Activated CD8-positive, alpha-beta memory T cell treated with anti-CD3 and anti-CD28 coated beads for 4 hours (primary cell): ENCODE measurements at regions not wholly inside any gene's neighbourhood (a gene's known extent, or its start where the extent isn't known, plus 50 kb on each side); places are given as distances from the start of the nearest gene placed in this dataset.
"Not testable (repeated sequence)": the region's sequence is repeated elsewhere in the genome, so short reads cannot be mapped to it uniquely, and the experiment has no call there.

Experiments
- DNase-seq, 2 donors: peaks; one replicate each; pipeline ENCODE4 v3.0.0-alpha.2; 2020; ENCODE audit warnings: low read depth in 2 of 2

DNA sequence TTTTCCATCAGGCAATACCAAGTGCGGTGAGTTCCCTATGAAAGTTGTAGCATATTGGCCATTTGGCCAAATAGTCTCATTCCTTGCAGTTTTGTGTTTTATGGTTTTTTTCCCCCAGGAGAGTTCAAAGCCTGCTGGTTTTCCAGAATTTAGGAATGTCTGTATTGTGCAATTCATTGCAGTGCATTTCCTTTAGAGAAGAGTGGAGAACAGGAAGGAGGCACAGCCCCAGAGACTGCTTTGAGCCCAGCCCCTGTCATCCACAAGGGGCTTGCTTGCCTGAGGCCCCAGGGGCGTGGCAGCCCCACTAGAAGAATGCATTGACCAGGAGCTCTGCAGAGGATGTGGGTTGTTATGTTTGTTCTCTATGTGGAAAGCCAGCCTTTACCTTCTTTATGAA is 375.5 kb downstream of the BCL2L11 start:
- not testable (repeated sequence) for DNase-seq

DNA sequence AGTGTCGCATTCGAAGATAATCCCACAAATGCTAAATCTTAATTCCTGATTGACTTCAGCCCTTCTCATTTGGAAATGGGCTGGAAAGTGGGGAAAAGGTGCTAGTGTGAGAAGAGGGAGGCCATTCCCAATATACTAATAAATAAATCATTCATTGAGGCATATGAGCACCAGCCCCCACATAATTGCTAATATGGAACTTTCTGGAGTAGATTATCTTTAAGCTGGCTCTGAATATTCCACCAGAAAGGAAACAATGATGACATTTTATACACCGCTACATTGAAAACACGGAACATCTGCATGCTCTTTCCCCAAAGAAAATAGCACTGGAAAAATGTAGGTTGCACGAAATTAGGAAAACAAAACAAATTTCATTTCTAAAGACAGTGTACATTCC is 376.1 kb downstream of the BCL2L11 start:
- not testable (repeated sequence) for DNase-seq

DNA sequence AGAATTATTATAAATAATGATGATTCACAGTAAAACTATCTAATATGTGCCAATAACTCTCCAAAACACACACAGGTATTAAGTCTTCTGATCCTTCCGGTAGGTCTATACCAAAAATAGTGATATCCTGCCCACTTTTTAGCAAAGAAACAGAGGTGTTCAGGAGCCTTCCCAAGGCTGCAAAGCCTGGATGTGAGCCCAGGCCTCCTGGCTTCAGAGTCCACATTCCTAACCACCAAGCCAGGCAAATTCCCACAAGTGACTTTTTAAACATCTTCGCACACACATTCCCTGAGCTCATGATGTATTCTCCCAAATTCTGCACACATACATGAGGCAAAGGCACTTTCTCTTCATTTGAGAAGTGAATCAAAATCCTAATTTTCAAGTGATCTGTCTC is 376.6 kb downstream of the BCL2L11 start:
- not testable (repeated sequence) for DNase-seq

DNA sequence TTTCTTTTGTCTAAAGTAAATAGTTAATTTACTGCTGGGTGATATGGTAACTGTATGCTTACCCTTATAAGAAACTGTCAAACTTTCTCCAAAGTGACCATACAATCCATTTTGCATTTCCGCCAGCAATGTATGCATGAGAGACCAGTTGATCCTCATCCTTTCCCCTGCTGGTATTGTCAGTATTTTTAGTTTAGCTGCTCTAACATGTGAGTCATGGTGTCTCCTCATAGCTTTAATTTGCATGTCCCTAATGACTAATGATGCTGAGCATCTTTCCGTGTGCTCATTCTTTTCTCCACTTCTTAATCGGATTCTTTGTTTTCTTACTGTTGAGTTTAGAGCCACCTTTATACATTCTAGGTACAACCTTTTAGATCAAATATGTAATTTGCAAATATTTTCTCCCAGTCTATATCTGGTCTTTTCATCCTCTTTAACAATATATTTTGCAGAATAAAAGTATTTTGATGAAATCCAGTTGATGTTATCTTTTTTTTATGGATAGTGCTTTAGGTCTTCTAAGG is 379.9 kb downstream of the BCL2L11 start:
- DNase-seq: not testable (repeated sequence)

DNA sequence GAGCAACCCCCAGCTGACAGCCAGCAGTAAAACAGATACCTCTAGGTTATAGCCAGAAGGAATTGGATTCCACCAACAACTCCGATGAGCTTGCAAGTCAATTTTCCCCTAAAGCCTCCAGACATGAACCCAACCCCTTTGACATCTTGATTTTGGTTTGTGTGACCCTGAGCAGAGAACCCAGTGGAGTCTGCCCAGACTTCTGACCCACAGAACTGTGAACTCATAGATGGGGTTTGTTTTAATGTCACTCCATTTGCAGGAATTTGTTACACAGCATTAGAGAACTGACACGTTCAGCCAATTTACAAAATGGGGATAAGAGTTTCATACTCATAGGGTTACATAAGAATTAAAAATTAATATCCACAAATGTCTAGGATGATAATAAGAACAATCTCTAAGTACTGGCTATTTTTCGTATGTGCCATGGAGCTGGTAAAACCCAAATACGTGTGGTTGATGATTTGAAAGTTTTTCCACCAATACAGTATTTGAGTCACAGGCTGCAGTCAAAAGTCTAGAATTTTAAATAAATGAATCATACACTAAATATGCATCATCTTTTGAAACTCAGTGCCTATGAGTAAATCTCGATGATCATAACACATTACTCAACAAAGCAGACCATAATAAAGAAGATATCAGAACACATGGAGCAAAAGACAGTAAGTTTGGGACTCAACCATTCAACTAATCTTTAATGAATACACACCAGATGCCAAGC is 380.0 kb downstream of the ANAPC1 start:
- not testable (repeated sequence) for DNase-seq

DNA sequence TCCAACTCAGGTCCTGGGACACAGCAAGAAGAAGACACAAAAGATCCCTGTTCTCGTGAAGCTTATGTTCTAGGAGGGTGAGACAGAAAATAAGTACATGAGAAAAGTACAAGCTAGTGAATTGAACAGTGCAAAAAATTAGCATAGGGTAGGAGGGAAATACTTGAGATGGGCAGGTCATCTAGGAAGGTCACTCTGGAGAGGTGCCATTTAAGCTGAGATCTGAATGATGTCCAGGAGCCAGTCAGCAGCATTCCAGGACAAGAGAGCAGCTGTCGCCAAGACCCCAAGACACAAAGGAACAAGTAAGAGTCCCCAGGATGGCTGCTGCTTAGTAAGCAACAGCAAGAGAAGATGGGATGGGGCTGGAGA is 379.4 kb downstream of the ANAPC1 start:
- not testable (repeated sequence) for DNase-seq

DNA sequence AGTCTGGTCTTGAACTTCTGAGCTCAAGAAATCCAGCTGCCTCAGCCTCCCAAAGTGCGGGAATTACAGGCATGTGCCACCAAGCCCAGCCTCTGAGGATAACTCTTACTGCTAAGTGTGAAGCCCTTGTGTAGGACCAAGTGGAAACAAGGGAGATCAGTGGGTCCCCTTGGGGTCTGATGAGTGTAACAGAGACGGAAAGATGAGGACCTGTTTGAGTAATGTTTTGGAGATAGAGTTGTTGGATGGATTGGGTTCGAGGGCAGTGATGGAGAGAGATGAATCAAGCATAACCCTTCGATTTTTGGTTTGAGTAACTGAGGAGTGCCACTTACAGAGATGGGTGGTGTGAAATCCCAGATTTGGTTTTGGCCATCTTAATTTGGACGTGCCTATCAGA is 378.7 kb downstream of the ANAPC1 start:
- DNase-seq: not testable (repeated sequence)

DNA sequence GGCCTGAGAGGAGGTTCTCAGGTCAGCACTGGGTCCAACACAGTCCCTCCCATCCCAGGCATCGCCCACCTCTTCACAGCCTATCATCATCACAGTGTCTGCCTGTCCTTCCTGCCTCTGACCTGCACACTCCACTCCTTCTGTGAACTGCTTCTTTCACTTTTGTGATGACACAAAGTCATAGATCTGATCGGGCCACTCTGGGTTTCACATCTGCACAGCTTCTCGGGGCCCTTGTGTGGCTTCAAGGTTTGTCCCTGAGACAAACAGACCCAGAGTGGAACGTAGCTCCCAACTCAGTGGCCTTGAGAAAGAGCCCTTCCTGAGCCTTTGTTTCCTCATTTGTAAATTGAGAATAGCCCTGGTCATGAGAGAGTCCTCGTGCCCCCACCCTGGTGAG is 377.1 kb downstream of the ANAPC1 start:
- DNase-seq: not testable (repeated sequence)

DNA sequence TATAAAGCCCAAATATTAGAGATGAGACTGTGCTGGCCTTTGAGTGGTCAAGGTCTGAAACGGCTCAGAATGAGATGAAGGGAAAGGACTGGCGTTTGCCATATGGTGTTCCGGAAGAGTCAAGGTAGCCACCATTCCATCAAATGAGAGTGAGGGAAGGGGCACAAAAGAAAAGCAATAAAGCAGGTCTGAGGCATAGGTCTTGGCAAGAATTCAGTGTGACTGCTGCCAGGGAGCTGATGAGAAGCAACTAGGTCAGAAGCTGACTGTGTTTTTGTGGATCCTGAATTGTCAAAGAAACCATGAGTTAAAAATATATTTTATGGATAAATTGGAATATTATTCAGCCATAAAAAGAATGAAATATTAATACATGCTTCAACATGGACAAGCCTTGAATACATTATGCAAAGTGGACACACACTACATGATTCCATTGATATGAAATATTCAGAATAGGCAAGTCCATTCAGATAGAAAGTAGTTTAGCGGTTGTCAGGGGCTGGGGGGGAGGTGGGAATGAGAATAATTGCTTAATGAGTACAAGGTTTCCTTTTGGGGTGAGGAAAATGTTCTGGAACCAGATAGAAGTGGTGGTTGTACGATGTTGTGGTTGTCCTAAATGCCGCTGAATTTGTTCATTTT is 374.6 kb downstream of the ANAPC1 start:
- DNase-seq: not testable (repeated sequence)

DNA sequence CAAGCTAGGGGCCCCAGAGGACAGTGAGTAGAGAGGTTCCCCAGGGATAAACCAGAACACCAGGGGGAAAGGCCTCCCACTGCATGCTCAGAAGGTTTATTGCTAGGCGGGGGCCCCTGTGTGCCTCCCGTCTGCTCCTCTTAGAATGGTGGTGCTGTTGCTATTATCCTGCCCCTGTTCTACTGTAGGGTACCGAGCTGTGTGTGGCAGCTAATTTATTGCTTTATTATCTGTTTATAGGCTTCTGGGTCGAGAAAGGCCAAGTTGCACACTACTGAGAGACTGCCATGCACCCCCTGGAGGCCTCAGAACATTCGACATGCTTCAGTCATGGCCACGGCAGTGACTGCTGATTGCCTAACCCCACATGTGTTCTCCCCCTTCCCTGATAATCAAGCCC is 373.6 kb downstream of the ANAPC1 start:
- not testable (repeated sequence) for DNase-seq

DNA sequence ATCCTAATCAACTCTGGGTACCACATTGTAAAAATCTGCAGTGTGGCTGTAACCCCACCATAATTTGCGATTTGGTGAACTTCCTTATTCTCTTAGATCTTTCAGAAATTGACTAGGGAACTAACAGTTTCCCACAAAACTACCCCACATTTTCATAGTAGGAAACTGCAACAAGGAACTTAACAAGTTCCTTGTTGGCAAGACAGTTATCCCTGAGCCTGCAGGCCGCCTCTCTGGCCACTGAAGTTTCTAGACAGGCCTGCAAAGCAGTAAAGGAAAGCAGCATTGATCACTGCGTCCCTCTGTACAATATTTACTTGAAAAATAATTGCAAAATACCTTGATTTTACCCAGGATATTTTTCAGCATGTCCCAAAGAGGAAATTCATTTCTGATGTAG is 372.9 kb downstream of the ANAPC1 start:
- DNase-seq: not testable (repeated sequence)

DNA sequence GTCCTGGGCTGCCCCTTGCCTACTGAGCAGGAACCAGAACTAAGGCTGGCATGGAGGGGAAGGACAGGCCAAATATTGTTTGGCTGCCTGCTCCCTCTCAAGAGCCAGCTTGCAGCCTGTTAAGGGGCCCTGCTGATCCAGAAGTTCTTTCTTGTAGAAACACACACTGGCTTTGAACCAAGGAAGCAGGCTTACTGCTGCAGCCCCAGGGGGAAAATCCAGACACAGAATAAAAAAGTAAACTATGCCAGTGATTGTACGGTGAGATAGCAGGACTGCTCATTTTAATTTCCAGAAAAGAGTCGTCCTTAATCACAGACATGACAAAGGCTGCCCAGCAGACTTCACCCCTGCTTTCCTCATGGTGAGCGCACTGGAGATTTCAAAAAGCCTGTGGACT is 371.6 kb downstream of the ANAPC1 start:
- DNase-seq: not testable (repeated sequence)

DNA sequence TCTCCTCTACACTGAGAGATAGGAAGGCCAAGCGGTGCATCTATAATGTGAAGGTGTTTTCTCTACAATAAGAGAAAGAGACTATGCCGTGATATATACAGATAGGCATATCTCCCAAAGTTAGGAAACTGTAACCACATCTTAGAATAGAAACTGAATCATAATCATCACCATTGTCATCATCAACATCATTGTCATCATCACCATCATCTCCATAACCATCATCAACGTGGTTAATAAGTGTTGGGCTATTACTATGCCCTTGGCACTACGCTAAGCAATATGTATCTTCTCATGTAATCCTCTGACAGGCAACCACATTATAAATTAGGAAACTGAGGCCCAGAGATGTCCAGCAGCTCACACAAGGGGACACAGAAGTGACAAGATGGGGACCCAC is 369.9 kb downstream of the ANAPC1 start:
- not testable (repeated sequence) for DNase-seq

DNA sequence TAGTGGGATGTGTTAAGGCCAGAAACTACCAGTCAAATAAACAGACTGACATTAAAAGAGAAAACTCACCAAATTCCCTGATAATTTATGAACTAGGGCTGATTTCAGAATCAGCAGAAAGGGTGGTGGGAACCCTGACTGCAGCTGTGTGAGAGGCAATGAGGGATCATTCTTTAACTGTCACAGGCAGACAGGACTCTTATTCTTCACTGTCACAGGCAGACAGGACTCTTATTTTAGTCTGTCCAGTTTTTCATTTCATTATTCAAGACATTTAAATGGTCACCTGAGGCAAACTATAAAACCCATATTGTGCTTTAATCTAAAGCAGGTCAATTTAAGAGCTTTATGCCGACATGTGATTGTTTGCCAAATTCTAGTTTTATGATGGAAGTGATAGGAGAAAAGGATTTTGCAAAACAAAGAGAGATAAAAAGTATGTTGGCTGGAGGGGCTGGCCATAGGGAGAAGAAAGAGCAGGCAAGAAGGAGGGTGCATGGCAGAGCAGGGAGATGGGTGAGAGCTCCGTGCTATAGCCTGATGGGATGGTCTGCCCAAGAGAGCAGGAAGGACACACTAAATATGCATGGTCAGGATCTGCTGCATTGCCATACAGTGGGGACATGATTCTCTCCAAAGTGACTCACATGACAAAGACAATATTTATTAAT is 366.8 kb downstream of the ANAPC1 start:
- DNase-seq: not testable (repeated sequence)

DNA sequence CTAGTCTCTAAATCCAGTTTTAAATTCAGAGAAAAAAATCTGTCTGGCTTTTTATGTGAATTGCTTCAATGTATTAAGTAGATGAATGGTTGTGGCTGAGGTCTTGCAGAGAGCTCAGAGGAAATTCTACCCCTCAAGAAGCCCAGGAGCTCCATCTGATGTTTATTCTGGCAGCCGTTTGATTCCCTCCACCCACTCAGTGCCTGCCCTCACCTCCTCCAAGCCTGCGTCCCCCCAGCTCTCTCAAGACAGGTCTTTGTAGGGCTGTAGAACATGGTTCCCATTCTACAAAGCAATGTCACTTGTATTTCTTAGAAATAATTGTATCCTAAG is 366.3 kb downstream of the ANAPC1 start:
- not testable (repeated sequence) for DNase-seq

DNA sequence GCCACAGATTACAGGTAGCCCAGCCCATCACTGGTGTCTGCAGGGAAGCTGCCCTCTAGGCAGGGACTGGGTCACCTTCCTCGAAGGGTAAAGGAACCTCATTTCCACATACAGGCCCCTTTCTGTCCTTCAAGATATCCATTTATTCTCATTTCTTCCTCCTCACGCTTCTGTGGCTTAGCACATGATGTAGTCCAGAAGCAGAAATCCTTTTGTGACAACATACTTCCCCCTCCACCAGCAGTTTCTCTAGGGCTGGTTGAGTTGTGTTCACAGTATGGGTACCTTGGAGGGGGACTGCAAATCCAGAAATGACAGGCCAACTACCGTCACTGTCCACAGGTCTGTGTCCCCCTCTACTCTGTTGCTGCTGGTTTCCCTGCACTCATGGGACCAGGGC is 364.9 kb downstream of the ANAPC1 start:
- DNase-seq: no peak

DNA sequence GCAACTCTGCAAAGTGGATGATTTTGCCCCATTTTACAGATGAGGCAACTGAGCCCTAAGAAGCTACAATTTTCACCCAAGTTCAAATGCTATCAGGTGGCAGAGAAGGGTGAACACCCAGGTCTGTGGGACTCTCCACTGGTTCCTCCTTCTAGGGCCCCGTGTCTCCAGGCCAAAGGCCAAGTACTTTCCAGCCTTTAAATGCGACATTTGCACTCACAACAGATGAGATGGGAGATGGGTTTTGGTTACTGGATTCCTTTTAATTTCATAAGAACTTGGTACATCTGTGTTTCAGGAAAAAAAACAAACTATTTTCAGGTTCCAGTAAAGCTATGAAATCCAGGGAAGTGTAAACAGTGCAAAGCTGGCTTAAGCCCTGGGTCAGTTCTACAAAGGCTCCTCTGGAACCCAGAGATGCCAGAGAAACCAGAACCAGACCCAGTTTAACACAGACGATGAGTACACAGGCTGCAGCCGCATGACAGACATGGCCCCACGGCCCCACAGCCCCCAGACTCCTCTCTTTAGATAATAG is 361.7 kb downstream of the ANAPC1 start:
- no peak for DNase-seq

DNA sequence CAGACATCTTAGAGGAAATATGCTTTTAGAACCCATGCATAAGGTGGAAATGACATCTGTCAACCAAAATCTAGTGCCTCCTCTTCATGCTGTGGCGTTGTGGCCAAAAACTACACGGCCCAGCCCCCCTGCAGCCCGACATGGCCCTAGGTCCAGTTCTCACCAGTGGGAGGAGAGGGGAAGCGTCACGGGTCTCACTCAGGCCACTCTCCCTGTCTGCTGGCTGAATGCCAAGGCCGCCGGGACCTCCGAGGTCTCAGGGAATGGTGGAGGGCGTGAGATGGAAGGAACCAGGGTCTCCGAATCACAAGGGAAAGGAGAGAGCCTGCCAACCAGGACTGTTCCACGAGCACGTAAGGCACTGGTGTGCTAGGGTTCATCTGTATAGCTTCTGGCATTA is 361.0 kb downstream of the ANAPC1 start:
- DNase-seq: no peak

DNA sequence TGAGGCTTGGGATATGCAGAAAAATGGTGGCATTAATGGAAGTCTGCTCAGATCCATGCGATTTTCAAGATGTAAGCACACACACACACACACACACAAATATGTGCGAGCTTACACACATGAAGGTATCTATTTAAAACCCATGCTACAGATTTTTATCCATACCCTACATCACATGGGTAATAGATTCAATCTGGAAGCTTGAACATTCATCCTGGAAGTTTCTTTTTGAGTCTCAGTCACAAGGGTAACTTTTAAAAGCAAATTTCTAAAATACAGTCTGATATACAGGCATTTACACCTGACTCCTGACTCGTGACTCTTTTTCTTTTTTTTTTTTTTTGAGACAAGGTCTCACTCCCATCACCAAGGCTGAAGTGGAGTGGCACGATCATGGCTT is 359.0 kb downstream of the ANAPC1 start:
- not testable (repeated sequence) for DNase-seq

DNA sequence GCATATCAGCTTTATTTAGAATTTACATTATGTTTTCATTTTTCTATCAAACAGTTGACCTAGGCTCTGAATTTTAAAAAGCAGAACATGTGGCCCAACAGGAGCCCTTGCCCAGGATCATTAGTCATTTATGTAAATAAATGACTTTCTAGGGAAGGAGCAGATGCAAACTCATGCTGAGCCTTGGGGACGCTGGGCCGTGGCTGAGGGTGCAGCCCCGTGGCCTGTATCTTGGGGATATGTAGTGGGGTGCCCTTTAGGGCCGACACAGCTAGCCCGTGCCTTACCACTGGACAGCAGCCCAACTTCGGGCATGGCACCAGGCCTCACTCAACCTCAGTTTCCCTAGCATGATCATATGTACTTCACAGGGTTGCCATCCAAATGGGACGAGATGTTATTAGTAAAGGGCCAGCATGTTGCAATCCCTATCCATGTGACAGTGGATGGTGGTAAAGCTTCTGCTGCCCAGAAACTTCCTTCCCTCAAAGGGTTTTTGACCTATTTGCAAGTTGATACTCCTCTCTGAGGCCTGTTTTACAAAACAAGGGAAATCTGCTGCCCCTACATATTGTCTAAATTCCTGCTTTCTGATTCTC is 357.9 kb downstream of the ANAPC1 start:
- DNase-seq: not testable (repeated sequence)

DNA sequence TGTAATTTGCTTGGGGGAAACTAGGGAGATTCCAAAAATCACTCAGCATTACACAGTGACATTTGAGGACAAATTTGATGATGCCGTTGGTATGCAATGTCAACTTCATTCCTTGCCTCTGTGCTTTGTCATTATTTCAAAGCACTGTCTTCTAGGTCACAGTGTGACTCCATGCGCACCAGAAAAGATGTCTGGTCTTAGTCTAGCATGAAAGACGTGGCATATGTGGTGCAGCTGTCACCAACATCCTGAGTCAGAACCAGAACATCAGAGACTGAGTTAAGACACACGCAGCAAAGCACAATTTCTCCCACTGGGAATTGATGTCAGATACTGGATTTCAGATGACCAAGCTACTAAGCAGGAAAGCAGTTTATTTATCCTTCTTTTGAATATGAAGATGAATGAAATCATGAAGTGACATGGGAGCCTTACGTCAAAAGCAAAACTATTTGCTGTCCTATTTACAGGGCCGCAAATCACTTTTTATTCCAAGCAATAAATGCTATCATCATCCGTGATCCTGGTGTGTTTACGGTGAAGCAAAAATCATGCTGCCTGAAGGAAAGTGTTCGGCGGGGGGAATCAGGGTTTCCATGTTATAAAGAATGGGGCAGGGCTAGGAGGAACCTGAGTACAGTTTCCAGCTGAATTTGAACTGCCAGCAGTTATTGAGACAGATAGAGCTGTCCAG is 356.1 kb downstream of the ANAPC1 start:
- DNase-seq: not testable (repeated sequence)
